Urothelium cell line (cell line): ENCODE measurements at regions not wholly inside any gene's neighbourhood (a gene's known extent, or its start where the extent isn't known, plus 50 kb on each side); places are given as distances from the start of the nearest gene placed in this dataset.
"Not testable (repeated sequence)": the region's sequence is repeated elsewhere in the genome, so short reads cannot be mapped to it uniquely, and the experiment has no call there.

Experiments
- DNase-seq: peaks from one replicate; pipeline ENCODE4 v3.0.0; 2011; ENCODE audit warnings: low spot score, mixed read lengths
- FAIRE-seq: peaks from 2 replicates; lab custom pipeline; 2011; peaks lifted over from hg19 to GRCh38; lab: Jason Lieb, UNC

DNA sequence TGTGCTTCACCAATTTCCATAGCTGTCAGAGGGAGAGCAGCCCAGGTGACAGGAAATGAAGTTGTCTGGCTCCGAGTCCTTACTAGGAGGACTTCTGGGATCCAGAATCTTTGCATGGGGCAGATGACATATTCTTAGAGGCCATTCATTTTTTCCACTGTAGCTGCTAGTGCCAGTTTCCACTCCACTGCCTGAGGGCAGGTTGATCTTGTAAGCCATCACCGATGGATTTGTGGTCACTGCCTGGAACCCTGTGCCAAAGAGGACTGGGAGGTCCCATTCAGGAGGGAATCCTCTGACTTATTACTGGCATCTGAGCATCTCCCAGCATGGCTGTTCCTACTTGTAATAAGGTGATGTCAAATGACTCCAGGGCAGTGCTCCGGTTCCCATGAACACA lies 144.1 kb upstream of the KCNJ18 start:
- FAIRE-seq (no peak), DNase-seq (no peak)

DNA sequence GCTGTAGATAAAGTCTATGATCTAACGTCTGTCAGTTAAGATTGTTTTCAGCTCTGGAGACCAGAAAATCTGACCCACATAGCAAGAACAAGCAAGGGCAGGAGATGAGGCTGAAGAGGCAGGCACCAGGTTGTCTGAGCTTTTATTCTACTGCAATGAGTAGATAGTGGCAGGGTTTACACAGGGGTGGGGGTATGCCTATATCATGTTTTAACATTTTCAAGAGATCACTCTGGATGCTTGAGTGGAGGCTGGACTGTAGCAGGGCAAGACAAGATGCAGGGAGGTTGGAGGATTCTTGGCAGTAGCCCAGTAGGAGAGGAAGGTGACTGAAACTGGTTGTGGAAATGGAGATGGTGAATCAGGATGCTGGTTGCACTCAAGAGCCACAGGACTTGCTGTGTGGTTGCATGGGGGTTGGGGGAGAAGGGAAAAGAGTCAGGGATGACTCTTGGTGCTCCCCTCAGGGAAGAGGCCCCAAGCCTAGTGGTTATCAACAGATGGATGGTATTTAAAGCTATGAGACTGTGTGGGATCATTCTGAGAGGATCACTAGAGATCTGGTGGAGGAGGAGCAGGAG lies 143.1 kb upstream of the KCNJ18 start:
- no peak for DNase-seq
- no peak for FAIRE-seq

DNA sequence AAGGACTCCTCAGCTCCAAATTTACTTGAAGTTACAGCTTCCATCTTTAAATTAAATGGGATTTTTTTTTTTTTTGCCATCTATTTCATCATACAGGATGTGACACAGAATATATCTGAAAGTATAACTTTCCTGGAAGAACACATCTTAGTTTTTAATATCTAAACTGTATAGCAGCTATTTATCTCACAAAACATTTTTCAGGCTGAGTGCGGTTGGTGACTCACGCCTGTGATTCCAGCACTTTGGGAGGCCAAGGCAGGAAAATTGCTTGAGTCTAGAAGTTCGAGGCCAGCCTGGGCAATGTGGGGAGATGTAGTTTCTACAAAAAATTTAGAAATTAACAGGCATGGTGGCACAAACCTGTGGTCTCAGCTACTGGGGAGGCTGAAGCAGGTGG lies 142.3 kb upstream of the KCNJ18 start:
- not testable (repeated sequence) for FAIRE-seq, DNase-seq

DNA sequence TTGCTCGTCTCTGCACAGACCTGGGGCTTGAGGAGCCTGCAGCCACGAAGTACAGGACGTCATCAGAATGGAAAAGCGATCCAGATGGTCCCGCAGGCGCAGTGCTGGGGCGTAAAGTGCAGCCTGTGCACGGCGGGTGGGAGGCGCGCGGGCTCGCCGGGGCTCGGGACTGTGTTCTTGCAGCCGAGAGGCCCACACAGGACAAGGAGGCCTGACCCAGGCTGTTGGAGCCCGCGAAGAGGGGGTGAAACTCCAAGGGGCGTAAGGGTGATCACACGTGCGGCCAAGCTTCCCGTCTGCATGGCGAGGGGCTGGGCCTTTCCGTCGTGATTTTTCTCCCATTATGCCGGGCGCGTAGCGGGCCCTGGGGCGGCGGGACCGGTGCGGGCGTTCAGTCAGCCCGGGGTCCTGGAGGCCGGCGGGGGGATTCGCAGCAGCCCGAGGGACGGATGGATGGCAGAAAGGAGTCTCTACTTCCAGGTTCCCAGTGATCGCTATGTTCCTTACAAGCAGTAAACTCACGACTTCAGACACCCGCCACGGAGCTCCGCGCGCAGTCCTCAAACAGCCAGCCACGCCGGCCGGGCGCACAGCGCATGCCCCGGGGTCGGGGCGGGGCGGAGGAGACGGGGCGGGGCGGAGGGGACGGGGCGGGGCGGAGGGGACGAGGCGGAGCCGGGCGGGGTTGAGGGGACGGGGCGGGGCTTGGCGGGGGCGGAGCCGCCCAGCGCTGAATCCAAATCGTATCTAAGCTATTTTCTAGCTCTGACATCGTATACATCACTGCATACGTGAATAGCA lies 141.0 kb upstream of the KCNJ18 start:
- FAIRE-seq = peak; percentile 13
- DNase-seq = peak; percentile 94

DNA sequence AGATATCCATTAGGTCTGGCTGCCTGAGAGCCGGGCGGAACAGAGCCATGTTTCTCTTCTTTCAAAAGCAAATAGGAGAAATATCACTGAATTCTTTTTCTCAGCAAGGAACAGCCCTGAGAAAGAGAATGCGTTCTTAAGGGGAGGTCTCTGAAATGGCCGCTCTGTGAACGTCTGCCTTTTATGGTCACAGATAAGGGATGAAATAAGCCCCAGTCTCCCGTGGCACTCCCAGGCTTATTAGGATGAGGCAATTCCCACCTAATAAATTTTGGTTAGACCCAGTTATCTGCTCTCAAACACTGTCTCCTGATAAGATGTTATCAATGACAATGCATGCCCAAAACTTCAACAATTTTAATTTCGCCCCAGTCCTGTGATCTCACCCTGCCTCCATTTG lies 133.4 kb upstream of the KCNJ18 start:
- FAIRE-seq, DNase-seq: not testable (repeated sequence)

DNA sequence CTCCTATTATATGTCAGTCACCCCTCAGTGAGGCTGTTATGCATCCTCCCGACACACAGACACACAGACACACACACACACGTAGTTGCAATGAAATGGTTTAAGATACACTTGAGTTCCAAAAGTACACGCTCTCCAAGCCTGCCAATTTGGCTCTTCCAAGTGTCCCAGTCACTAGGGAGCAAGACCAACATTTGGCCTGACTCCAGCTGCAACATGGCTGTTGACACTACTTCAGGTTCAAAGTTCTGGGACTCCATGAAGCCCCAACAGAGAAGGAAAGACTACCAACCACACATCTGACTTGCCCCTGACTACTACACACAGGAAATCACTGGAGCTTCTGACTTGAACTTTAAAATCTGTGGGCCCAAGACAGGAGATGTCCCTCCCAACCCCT lies 128.1 kb upstream of the KCNJ18 start:
- FAIRE-seq (no peak), DNase-seq (no peak)

DNA sequence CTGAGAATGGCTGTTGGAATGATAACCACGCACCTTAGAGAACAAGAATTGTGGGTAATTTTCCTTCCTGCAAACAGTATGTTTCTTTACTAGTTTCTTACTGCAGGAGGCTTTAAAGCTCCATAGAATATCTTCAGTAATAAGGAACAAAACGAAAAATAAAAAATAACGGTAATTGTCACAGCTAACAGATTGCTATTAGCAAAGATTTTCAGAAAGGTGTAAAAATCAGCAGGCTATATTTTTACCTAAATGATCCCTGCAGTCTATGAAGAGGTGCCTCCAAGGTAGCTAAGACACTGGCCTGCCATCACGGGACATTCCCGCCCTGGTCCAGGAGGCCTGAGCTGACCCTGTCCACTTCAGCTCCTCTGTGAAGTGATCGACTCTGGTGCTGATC lies 127.6 kb upstream of the KCNJ18 start:
- not testable (repeated sequence) for FAIRE-seq, DNase-seq

DNA sequence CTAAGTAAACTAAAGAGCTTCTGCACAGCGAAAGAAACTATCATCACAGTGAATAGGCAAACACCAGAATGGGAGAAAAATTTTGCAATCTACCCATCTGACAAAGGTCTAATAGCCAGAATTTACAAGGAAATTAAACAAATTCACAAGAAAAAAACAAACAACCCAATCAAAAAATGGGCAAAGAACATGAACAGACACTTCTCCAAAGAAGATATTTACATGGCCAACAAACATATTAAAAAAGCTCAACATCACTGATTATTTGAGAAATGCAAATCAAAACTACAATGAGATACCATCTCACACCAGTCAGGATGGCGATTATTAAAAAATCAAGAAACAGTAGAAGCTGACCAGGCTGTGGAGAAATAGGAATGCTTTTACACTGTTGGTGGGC lies 121.9 kb upstream of the KCNJ18 start:
- not testable (repeated sequence) for DNase-seq, FAIRE-seq

DNA sequence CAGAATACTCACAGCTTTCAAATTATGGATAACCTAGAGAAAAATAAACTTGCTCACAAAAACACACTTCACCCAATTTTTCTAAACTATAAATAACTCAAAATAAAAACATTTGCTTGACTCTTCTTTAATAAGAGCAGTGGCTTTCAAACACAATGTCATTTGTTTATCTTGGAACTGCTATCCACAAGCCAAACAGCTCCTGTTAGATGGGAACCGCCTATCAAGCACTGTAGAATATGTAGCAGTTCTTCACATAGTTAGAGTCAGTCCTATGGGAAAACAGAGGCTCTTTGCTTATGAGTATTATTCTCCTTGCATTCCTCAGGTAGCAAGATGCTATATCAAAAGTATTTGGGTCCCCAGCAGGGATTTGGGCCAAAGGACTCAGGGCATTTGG lies 120.2 kb upstream of the KCNJ18 start:
- FAIRE-seq, DNase-seq: not testable (repeated sequence)

DNA sequence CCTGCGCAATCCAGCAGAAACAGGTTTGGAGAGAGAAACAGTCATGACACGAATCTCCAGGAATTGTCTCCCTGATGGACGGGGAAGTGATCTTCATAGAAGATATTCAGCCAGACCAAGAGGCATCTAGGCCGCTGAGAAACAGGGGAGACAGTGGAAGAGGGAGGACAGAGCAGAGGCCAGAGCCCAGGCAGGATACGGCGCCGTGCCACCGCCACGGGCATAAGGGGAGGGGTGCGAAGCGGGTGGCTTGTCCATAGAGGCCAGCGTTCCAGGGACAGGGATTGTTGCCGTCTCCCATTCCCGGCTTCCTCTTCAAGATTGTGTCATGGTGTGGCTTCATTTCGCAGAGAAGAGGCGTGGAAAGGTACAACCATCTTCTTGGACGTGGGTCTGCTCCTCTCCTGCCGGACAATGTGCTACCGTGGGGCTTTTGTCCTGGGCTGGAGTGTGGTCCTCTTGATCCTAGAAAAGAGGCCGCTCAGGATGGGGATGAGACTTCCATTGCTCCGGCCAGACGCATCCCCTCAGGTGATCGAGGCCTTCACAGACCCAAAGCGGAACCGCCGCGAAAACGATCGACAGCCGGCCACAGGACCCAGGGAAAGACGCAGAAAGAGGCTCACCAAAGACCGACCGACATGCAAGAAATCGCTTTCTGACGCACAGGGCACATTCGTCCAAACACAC lies 118.9 kb upstream of the KCNJ18 start:
- not testable (repeated sequence) for DNase-seq, FAIRE-seq

DNA sequence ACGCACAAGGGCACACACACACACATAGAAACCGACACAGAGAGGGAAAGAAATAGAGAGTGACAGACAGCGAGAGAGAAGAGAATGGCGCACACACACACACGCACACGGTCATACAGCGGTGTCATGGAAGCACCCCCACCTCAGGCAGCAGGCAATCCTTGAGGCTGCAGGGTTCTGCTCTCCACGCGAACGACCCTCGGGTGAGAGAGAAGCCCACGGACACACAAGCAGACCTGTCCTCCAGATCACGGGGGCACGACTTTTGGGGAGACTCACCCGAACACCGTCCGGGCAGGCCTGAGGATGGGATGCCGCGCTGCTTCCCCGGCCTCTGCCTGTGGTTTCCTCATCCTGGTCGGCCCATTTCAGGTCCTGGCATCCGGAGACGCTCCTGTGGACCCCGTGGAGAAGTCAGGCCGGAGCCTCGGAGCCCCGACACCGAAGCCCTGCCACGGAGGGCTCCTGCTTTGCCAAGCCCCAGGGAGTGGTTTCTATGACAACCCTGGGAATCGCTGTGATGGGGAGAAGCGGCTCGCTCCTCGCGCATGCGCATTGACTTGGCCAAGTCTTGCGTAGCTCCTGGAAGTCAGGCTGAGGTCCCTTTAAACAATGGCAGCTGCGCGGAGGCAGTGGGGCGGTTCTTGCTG lies 118.2 kb upstream of the KCNJ18 start:
- peak; percentile 99 for FAIRE-seq
- peak; percentile 69 for DNase-seq

DNA sequence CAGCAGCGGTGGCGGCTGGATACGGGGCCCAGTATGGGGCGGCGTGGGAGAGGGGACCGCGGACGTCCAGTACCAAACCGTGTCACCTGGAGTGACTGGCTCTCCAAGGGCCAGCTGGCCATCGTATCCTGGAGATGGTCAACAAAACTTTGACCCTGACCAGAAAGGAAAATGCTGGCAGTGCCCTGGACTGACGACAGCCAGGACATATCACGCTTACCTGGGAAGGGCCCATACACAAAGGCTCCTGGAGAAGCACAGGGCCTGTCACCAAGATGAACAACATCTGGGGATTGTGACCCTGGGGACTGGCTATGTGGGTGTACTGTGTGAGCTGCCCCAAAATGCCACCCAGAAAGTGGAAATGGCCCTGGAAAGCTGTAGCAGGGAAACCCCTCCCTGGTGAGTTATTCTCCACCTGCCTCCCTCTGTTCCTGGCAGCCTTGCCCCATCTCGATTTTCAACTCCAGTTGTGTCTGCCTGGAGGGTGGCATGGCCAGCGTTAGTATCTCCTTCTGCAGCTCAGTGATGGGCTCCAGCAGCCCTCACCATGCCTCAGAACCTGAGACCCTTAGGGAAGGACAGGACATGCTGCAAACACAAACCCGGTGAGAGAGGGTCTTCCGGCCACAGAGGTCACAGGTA lies 117.6 kb upstream of the KCNJ18 start:
- peak; percentile 56 for FAIRE-seq

DNA sequence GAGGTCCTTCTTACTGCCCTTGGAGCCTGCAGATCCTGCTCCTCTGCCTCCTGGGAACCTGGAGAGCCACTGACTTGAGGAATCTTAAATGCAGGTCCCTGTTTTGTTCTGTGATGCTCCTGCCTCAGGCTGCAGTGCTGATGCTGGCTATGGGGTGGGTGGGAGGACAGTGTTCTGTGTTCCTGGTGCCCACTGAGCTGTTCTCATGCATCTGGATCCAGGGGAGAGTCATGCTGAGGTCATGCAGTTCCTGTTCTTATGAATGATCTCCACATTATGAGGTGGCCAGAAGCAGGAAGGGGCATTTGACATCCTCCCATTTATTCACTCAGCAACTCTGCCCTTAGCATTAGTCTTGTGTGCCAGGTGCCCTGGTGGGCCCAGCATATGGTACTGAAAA lies 113.5 kb upstream of the KCNJ18 start:
- not testable (repeated sequence) for DNase-seq
- FAIRE-seq = peak; percentile 61

More for the DNA sequence above, 117.6 kb upstream of the KCNJ18 start:
- DNase-seq = not testable (repeated sequence)

DNA sequence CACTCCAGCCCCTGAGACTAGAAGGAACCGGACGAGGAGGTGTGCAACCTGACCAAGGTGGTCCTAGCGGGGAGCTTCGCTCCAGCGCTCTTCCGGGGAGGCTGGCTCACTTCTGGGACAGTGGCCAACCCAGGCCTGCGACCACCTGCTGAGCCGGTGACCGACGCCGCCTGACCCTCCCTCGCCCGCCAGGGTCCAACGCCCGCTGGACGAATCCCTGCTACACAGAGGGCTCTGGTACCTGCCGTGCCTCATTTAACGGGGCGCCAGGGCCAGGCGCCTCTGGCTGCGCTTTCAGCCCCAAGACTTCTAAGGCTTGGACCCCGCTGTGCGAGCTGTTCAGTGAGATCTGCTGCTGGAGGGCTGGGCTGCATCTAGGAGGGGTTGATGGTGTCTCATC lies 99.5 kb upstream of the KCNJ18 start:
- DNase-seq = no peak
- FAIRE-seq = no peak

DNA sequence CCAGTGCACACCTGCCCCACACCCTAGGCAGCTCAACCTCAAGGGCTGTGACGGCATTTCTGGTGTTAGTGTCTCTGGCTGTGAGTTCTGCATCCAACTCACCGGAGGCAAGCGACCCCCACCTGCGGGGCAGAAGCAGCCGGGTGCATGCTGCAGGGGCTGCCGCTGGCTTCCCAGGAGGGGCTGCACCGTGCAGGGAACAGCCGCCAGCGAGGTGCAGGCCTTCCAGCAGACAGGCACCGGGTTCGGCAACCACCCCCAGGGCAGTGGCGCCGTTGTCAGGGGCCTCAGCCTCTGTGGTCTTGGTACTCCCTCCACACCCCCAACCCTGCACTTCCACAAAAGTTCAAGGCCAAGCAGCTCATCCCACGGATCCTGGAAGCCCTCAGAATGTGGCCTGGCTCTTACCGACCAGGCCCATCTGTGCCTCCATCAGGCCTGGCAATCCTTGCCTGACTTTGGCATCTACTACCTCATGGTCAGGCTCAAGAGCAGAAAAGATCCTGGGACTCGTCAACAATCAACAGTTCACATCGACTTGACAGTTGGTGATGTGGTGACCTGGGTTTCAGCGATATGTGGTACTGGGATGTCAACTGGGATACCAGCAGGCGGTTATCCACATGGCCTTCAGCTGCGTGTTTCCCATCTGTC lies 98.7 kb upstream of the KCNJ18 start:
- FAIRE-seq, DNase-seq: not testable (repeated sequence)

DNA sequence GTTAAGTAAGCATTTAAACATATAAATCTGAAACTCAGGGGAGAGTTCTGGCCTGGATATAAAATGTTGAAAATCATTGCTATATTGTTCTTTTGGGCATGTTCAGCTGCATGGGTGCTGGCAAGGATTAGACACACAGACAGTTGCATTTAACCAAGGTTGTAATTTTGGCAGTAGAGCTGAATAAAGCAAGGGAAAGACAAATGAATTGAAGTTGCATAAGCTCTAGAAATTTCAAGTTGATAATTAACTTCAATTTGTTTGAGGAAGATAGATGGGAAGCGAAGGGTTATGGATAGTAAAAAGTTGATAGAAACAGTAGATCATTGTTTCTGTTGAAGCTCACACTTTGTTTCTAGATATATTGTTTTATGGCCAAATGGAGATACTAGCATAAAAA lies 97.2 kb upstream of the KCNJ18 start:
- FAIRE-seq = no peak

DNA sequence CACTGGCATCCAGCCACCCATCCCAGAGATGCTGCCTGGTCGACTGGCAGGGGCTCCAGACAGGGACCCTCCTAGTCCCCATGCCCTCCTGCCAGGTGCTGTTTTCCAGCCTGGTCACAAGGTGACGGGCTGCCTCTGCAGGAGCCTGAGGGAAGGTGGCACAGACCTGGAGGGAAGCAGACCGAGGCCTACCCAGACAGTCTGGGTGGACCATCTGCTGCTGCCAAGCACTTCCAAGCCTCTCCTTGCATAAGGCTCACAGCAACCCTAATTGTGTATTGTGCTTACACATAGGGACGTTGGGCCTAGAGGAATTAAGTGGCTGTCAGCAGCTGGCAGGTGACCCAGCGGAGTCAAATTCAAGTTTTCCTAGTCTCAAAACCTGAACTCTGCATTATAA lies 90.1 kb upstream of the KCNJ18 start:
- peak; percentile 44 for FAIRE-seq
- DNase-seq = no peak

More for the DNA sequence above, 97.2 kb upstream of the KCNJ18 start:
- DNase-seq = no peak

DNA sequence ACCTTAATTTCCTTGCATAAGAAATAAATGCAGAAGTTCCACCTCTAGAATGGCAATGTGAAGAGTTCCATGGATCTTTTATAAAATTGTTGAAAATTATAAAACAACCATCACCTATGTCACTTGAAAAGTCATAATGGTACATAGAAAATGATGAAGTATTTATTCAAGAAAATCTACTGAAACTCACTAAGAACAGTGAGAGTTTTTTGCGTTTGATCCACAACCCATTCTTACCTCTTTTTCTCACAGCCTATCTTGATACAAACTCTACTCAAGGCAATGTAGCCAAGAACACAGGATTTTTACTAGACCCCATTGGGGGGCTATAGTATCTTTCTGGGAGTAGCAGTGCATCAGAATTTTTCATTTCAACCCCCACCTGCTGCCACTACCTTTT lies 89.0 kb upstream of the KCNJ18 start:
- not testable (repeated sequence) for FAIRE-seq, DNase-seq

DNA sequence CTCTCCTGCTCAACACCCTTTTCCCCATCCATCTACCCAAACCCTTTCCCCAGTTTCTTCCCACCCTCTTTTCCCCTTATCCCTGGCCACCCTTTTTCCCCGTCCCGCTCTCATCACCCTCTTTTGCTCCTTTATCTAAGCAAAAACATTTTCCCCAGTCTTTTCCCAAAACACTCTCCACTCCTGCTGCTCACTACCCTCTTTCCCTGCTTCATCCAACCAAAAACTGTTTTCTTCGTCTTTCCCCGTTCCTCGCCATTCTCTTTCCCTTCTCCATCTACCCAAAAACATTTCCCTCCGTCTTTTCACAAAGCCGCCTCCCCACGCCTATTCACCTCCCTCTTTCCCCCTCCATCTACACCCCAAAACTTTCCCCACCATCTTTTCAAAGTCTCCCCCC lies 80.9 kb upstream of the KCNJ18 start:
- not testable (repeated sequence) for DNase-seq, FAIRE-seq
